ENCODE measurements at regions not wholly inside any gene's neighbourhood (a gene's known extent, or its start where the extent isn't known, plus 50 kb on each side); places are given as distances from the start of the nearest gene placed in this dataset.

DNA sequence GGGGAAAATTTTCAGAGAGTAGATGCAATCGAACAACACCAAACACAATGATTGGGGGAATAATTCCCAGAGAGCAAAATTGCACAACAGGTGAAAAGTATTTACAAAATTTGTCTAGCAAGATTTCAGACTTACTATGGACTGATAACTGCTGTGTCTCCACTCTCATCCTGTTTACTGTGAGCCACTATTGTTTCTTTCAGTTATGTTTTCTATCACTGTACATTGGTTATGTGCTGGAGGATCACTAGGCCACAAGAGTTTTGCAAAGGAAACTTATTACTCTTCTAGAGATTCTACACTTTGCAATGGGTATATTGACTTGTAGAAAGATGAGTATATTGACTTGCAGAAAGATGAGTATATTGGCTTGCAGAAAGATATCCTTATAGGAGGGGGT lies 934.1 kb upstream of the CRIM1 start:
- Histone ChIP-seq H3K36me3 (ENCODE audit: control insufficient read depth in 4 of 4, insufficient read depth in 4 of 4, low read length in 4 of 4) (no peaks in the 10 kb centered on the region), H3K27me3 (ENCODE audit: control insufficient read depth in 3 of 3, insufficient read depth in 3 of 3, low read length in 2 of 3) (no peaks in the 10 kb centered on the region), H3K4me1 (ENCODE audit: control insufficient read depth in 5 of 5, insufficient read depth in 5 of 5, low read length in 5 of 5) (peaks cover 0 to 10% (median 0%) of the 10 kb centered on the region in 5 donors), H3K9me3 (ENCODE audit: control insufficient read depth in 4 of 4, insufficient read depth in 3 of 4, low read length in 3 of 4) (no peaks in the 10 kb centered on the region), H3K27ac (ENCODE audit: low read depth in 1 of 2, low read length in 1 of 2) (no peak overlapping the region), H3K9ac (ENCODE audit: insufficient read depth in 1 of 2, low read length in 2 of 2) (no peak overlapping the region), H3K4me3 (no peak overlapping the region)
- TF ChIP-seq, protein P1, sequence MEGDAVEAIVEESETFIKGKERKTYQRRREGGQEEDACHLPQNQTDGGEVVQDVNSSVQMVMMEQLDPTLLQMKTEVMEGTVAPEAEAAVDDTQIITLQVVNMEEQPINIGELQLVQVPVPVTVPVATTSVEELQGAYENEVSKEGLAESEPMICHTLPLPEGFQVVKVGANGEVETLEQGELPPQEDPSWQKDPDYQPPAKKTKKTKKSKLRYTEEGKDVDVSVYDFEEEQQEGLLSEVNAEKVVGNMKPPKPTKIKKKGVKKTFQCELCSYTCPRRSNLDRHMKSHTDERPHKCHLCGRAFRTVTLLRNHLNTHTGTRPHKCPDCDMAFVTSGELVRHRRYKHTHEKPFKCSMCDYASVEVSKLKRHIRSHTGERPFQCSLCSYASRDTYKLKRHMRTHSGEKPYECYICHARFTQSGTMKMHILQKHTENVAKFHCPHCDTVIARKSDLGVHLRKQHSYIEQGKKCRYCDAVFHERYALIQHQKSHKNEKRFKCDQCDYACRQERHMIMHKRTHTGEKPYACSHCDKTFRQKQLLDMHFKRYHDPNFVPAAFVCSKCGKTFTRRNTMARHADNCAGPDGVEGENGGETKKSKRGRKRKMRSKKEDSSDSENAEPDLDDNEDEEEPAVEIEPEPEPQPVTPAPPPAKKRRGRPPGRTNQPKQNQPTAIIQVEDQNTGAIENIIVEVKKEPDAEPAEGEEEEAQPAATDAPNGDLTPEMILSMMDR (IDR thresholded peaks at IDR 0.05; ENCODE audit: control extremely low read depth, extremely low read depth) = no peak
- DNase-seq (no peak), ATAC-seq (ENCODE audit: insufficient read depth, low FRiP score) (no peak)
- 82 to 84% methylated on average over 1 of the region's 1 CpG for WGBS, 2 donors

DNA sequence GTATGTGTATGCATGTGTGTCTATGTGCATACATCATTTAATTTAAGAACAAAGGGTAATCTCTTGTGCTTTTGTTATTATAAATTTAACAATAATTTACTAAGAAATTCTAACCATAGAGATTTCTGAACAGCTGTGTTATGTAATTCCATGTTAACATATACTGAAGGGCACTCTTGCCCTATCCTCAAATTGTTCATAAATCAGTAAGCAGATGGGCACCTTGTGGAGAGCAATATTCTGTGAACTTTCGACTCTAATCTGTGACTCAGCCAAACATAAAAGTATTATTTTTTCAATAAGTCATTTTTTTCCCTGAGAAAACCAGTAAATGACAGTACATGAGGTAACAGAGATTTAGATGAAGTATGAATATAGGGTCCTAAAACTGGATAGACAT lies 938.3 kb upstream of the CRIM1 start:
- peaks cover 0 to 10% (median 0%) of the 10 kb centered on the region in 5 donors for H3K4me1 ChIP-seq (ENCODE audit: control insufficient read depth in 5 of 5, insufficient read depth in 5 of 5, low read length in 5 of 5)
- ATAC-seq (ENCODE audit: insufficient read depth, low FRiP score) = no peak
- H3K27ac ChIP-seq (ENCODE audit: low read depth in 1 of 2, low read length in 1 of 2) = no peak overlapping the region
- 30 to 38% methylated on average over 1 of the region's 1 CpG for WGBS, 2 donors
- TF ChIP-seq, protein P1 (IDR thresholded peaks at IDR 0.05; ENCODE audit: control extremely low read depth, extremely low read depth) = no peak
- H3K9me3 ChIP-seq (ENCODE audit: control insufficient read depth in 4 of 4, insufficient read depth in 3 of 4, low read length in 3 of 4) = no peaks in the 10 kb centered on the region
- no peaks in the 10 kb centered on the region for H3K36me3 ChIP-seq (ENCODE audit: control insufficient read depth in 4 of 4, insufficient read depth in 4 of 4, low read length in 4 of 4)
- H3K27me3 ChIP-seq (ENCODE audit: control insufficient read depth in 3 of 3, insufficient read depth in 3 of 3, low read length in 2 of 3) = no peaks in the 10 kb centered on the region
- DNase-seq = no peak
- H3K4me3 ChIP-seq = no peak overlapping the region
- H3K9ac ChIP-seq (ENCODE audit: insufficient read depth in 1 of 2, low read length in 2 of 2) = no peak overlapping the region

DNA sequence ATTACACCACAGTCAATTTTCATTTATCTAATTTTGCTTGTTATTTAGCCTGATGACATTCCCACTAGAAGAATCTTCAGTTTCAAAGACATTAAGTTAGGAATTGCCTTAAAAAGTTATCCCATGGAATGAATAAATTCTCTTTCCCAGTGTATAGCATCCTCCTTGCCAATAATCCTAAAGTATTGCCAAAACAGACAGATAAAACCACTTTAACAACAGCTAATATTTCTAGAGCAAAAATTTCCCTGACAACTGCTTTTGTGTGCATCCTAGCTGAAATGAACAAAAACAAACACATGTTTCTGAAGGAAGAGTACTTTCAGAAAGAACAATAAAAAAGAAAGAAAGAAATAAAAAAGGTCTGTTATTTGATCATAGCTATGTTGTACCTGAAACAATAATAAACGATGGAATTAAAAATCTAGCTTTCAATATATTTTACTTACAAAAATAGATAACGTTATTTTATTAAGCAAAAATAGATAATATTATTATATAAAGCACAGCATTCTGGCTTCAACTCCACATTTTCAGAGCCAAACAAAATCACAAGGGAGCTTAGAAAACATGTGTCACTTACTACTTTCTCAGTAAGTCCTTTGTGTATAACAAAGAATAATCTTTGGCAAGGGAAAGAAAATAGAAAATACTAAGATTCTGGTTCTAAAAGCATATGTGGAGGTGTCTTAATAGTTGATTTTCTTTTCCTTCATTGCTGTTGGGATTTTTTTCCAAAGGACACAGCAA lies 939.0 kb upstream of the CRIM1 start:
- TF ChIP-seq, protein P1 (IDR thresholded peaks at IDR 0.05; ENCODE audit: control extremely low read depth, extremely low read depth) = no peak
- Histone ChIP-seq H3K4me3 (no peak overlapping the region), H3K9me3 (ENCODE audit: control insufficient read depth in 4 of 4, insufficient read depth in 3 of 4, low read length in 3 of 4) (no peaks in the 10 kb centered on the region), H3K36me3 (ENCODE audit: control insufficient read depth in 4 of 4, insufficient read depth in 4 of 4, low read length in 4 of 4) (no peaks in the 10 kb centered on the region), H3K4me1 (ENCODE audit: control insufficient read depth in 5 of 5, insufficient read depth in 5 of 5, low read length in 5 of 5) (peaks cover 0 to 10% (median 0%) of the 10 kb centered on the region in 5 donors), H3K27ac (ENCODE audit: low read depth in 1 of 2, low read length in 1 of 2) (no peak overlapping the region), H3K9ac (ENCODE audit: insufficient read depth in 1 of 2, low read length in 2 of 2) (no peak overlapping the region), H3K27me3 (ENCODE audit: control insufficient read depth in 3 of 3, insufficient read depth in 3 of 3, low read length in 2 of 3) (no peaks in the 10 kb centered on the region)
- peak in 2 of 3 donors; percentile 44 to 49 for DNase-seq
- WGBS, 2 donors = 73 to 77% methylated on average over 2 of the region's 2 CpGs
- no peak for ATAC-seq (ENCODE audit: insufficient read depth, low FRiP score)

All from lung (tissue), 11 donors.